Activated T-helper 1 cell treated with anti-CD3 and anti-CD28 coated beads, Interleukin-2, amount 50 U/mL, for 16 hours (primary cell): ENCODE measurements at regions not wholly inside any gene's neighbourhood (a gene's known extent, or its start where the extent isn't known, plus 50 kb on each side); places are given as distances from the start of the nearest gene placed in this dataset.

Experiments
- DNase-seq, 2 donors: peaks; one replicate each; pipeline ENCODE4 v3.0.0-alpha.2; 2020; ENCODE audit warnings: low read depth in 1 of 2, low spot score in 1 of 2

GRCh38 chr9:107064378-107064777 is 201.4 kb downstream of the ZNF462 start:
- DNase-seq: no peak

GRCh38 chr9:107065549-107065948 is 202.6 kb downstream of the ZNF462 start:
- DNase-seq: no peak

GRCh38 chr9:107067739-107068416 is 204.9 kb downstream of the ZNF462 start:
- DNase-seq: no peak

- DNase-seq: no peak
These were observed 205.6 kb downstream of the ZNF462 start for GRCh38 chr9:107068581-107068980.

GRCh38 chr9:107070586-107070985 is 207.6 kb downstream of the ZNF462 start:
- no peak for DNase-seq

GRCh38 chr9:107078061-107078460 is 205.0 kb upstream of the RAD23B start:
- DNase-seq: no peak

- DNase-seq: no peak
These were observed 203.5 kb upstream of the RAD23B start for GRCh38 chr9:107079589-107079988.

- no peak for DNase-seq
These were observed 202.9 kb upstream of the RAD23B start for GRCh38 chr9:107080130-107080529.

GRCh38 chr9:107086460-107086859 is 196.6 kb upstream of the RAD23B start:
- DNase-seq: no peak

- no peak for DNase-seq
These were observed 195.9 kb upstream of the RAD23B start for GRCh38 chr9:107087222-107087621.

GRCh38 chr9:107090218-107090617 is 192.9 kb upstream of the RAD23B start:
- DNase-seq: no peak

- no peak for DNase-seq
These were observed 189.6 kb upstream of the RAD23B start for GRCh38 chr9:107093365-107094060.

- DNase-seq: no peak
These were observed 188.7 kb upstream of the RAD23B start for GRCh38 chr9:107094370-107094769.

- no peak for DNase-seq
These were observed 182.5 kb upstream of the RAD23B start for GRCh38 chr9:107100591-107100990.

- no peak for DNase-seq
These were observed 181.1 kb upstream of the RAD23B start for GRCh38 chr9:107102011-107102410.

- no peak for DNase-seq
These were observed 179.5 kb upstream of the RAD23B start for GRCh38 chr9:107103621-107104020.

- no peak for DNase-seq
These were observed 177.3 kb upstream of the RAD23B start for GRCh38 chr9:107105784-107106183.

- DNase-seq: no peak
These were observed 176.7 kb upstream of the RAD23B start for GRCh38 chr9:107106416-107106815.

GRCh38 chr9:107108342-107109130 is 174.5 kb upstream of the RAD23B start:
- no peak for DNase-seq

- DNase-seq: no peak
These were observed 173.8 kb upstream of the RAD23B start for GRCh38 chr9:107109324-107109723.

GRCh38 chr9:107110153-107110552 is 172.9 kb upstream of the RAD23B start:
- no peak for DNase-seq

GRCh38 chr9:107112707-107113243 is 170.3 kb upstream of the RAD23B start:
- DNase-seq: no peak
